AML-193 (cell line): ENCODE measurements at regions not wholly inside any gene's neighbourhood (a gene's known extent, or its start where the extent isn't known, plus 50 kb on each side); places are given as distances from the start of the nearest gene placed in this dataset.

ENCODE experiments used
- DNase-seq, 2 experiments: peaks; one replicate each; lab custom pipeline; 2025; lab: John Stamatoyannopoulos, UW

GRCh38 chrX:4243759-4244158, 530.3 kb upstream of the PRKX start:
- DNase-seq: no peak

DNA sequence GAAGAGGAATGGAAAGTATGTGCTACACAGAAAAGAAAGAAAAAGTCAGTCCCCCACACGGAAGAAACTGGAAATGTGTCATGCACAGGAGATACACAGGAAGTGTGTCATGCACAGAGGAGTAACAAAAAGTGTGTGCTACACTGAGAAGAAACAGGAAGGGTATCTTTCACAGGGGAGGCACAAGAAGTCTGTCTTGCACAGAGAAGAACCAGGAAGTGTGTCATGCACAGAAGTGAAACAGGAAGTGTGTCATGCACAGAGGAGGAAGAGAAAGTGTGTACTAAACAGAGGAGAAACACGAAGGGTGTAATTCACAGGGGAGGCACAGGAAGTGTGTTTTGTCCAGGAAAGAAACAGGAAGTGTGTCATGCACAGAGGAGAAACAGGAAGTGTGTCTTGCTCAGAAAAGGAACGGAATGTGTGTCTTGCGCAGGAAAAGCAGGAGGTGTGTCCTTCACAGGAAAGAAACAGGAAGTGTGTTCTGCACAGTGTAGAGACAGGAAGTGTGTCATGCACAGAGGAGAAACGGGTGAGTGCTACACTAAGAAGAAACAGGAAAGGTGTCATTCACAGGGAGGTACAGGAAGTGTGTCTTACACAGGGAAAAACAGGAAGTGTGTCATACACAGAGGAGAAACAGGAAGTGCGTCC, 527.2 kb upstream of the PRKX start:
- peak in 1 of 2 experiments; percentile 6 for DNase-seq

DNA sequence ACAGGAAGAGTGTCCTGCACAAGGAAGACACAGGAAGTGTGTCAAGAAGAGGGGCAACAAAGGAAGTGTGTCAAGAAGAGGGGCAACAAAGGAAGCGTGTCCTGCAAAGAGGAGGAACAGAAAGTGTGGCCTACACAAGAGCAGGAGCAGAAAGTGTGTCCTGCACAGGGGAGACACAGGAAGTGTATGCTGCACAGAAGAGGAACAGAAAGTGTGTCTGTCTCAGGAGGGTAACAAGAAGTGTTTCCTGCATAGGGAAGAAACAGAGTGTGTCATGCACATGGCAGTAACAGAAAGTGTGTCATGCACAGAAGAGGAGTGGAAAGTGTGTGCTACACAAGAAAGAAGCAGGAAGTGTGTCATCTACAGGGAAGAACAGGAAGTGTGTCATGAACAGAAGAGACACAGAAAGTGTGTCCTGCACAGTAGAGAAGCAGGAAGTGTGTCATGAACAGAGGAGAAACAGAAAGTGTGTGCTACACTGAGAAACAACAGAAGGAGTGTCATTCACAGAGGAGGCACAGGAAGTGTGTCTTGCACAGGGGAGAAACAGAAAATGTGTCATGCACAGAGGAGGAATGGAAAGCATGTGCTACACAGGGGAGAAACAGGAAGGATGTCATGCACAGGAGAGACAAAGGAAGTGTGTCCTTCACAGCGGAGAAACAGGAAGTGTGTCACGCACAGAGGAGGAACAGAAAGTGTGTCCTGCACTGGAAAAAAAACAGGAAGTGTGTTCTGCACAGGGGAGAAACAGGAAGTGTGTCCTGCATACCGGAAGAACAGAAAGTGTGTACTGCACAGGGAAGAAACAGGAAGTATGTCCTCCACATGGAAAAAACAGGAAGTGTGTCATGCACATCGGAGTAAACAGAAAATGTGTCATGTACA, 526.4 kb upstream of the PRKX start:
- no peak for DNase-seq

- DNase-seq: no peak
Measured at GRCh38 chrX:4238916-4239315, 525.5 kb upstream of the PRKX start.

DNA sequence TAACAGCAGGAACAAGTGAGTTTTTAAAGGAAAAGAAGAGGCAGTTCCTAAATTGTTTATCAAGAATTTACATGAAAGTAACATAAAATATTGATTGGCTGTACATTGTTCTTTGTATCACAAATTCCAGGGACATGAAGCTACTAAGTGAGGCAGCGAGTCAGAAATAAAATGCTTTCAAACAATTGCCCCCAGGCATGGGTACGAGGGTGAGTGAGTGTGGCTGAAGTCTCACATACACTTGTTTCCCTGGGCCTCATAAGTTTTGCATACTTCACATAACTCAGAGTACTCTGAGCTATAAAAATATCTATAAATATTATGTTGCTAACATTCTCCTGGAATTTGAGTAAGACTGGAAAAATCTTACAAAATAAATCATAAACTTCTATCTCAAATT, 511.6 kb upstream of the PRKX start:
- DNase-seq: no peak

GRCh38 chrX:4206941-4207340, 493.5 kb upstream of the PRKX start:
- DNase-seq: no peak

DNA sequence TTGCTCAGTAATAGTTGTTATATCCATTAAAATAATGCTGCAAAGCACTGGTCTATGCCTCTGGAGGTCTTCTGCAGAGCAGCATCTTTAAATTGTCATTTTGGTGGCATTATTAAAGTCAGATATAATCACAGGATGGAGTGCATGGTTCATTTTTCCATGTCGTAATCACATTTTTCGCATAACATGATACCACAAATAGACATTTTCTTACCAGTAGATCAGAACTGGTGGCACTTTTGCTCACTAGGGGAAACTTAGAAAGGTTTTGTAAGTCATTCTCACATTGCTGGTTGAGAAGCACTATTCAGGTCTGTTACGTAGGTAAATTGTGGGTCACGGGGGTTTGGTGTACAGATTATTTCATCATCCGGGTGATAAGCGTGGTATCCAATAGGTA, 484.5 kb upstream of the PRKX start:
- no peak for DNase-seq

- DNase-seq: no peak
Measured at GRCh38 chrX:4193500-4194155, 480.2 kb upstream of the PRKX start.

DNA sequence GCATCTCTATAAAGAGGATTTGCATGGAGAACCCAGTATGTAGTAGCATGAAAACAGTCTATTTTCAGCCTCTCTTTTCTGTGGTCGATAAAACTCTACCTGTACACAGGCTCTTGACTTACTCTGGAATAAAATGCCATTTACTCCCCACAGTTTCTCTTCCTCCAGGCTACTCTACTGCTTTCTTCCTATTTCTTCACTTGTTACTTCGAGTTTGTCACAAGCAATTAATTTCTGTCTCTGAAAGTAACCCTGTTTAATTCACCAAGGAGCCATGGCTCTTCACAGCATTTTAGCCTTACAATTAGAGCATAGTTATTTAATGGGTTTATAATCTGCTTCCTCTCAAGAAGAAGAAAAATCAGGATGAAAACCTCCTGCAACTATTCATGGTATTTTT, 472.9 kb upstream of the PRKX start:
- no peak for DNase-seq

DNA sequence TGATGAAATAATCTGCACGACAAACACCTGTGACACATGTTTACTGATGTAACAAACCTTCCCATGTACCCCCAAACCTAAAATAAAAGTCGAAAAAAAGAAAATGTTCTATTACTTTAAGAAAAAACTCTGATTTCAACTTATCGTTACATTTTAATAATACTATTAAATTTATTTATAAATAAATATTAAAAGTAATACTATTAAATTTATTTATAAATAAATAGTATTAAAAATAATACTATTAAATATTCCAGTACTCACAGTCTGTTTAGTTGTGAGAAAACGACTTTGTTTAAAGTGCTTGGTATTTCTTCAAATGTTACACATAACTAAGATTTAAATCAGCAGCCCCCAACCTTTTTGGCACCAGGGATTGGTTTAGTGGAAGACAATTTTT, 471.6 kb upstream of the PRKX start:
- DNase-seq: no peak

DNA sequence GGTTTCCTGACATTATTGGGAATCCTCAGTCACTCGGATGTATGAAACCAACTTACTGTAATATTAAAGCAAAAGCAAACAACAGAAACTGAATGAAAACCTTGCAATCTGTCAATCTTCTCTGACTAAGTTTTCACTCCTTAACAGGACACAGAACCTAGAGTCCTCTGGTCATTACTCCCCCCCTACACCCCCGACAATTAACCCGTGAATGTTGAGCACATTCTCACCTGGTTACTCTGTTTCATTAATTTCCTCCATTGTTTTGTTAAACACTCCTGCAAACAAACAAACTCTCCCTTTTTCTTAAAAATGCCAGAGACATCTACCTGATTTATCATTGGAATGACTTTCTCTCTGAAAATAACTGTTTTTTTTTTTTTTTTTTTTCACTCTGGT, 469.0 kb upstream of the PRKX start:
- no peak for DNase-seq

GRCh38 chrX:4181782-4182407, 468.4 kb upstream of the PRKX start:
- no peak for DNase-seq

DNA sequence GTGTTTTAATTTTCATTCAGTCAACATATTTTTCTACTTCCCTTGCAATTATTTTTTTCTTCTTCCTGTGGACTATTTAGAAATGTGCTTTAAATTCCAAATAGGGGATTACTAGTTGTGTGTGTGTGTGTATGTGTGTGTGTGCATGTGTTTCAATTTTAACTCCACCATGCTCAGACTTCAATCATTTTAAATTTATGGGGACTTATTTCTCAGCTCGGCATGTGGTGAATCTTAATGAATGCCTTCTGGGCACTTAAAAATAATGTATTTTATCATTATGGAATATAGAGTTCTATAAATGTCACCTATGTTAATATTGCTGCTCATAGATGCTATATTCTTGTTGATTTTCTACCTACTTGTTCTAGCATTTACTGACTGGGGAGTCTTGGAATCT, 465.6 kb upstream of the PRKX start:
- no peak for DNase-seq

DNA sequence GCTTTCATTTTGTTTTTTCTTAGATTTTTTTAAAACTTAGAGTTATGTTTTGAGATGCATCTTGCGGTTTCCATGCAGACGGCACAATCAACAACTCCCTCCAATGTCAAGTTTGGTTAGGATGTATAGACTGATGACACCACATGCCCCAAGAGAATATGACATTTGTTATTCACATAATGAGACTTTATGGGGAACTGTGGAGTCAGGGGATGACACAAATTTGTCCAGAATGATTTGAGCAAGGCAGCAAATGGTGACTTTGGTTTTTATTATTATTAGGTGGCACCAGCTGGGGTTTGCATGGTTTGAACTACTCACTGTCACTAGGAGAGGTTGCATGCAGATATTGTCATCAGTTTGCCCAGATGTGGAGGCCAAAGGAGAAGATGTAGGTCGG, 461.8 kb upstream of the PRKX start:
- DNase-seq: no peak

GRCh38 chrX:4173743-4174142, 460.3 kb upstream of the PRKX start:
- no peak for DNase-seq

- no peak for DNase-seq
Measured at GRCh38 chrX:4151798-4152197, 438.3 kb upstream of the PRKX start.

GRCh38 chrX:4150259-4150658, 436.8 kb upstream of the PRKX start:
- no peak for DNase-seq

DNA sequence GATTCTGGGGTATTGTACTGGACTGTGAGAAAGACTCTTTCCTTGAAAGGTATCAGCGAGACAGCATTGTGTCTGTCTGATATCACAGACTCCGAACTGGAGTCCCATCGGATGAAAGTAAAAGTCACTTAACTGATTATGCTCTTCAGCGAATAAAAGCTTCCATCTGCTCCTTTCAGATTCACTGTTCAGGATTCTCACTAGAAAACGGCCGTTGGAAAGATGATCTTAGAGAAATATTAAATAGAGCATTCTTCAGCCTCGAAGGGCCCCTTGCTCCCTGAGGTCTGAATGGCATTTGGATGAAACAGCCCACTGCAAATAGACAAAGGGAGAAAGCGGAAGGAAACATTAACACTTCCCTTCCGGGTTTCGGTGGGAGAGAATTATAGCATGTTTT, 416.2 kb upstream of the PRKX start:
- DNase-seq: no peak

DNA sequence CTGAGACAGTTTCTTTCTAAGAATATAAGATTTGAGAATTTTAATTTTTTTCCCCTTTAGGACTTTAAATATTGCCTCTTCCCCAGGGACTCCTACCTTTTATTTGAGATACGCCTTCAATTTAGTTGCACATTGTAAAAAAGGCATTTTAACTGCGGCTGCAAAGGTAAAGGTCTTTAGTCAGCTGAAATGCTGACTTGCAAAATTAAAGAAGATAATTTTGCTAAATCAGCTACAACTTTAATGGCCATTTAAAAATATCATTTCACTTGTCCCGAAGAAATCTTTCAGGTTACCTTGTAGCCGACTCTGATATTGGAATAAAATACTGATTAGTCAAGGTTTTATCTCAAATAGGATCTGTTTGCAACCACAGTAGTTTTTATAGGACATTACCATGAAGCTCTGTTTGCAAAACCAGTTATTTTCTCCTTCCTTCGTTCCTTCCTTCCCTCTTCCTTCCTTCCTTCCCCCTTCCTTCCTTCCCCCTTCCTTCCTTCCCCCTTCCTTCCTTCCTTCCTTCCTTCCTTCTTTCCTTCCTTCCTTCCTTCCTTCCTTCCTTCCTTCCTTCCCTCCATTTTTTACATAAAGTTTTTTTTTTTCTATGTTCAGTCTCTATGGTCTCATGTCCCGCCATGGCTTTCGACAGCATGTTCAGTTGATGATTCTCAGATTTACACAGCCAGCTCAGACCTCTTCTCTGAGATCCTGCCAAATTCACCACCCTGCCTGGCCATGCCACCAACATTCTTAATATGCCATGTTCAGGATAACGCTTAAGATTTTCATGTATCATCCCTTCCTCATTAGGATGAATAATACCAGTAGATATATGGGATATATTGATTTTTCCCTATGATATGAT, 405.4 kb upstream of the PRKX start:
- DNase-seq: no peak

- DNase-seq: no peak
Measured at GRCh38 chrX:4110964-4111363, 397.5 kb upstream of the PRKX start.

DNA sequence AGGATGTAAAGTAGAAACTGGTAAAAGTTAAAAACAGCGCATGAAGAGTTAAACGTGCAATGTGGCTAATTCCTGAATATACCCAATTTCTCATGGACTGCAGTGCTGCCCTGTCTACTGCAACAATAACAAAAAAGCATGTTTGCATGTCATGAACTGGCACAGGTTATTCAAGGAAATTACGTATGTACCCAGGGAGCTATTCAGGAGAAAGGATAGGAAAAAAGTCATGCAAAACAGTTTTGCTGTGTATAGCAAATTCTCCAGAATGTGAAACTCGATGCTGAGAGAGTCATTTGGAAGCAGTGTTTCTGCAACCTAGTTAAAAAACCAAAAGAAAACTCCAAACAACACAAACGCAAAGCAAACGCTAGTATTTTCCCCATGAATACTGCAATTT, 381.5 kb upstream of the PRKX start:
- DNase-seq: no peak
